KMS-11 (cell line): ENCODE measurements at regions not wholly inside any gene's neighbourhood (a gene's known extent, or its start where the extent isn't known, plus 50 kb on each side); places are given as distances from the start of the nearest gene placed in this dataset.

Experiments used
- H2AFZ ChIP-seq: fragments of 200-600 bp; sonication (generic); 2 replicates; pipeline ENCODE4 v1.6.1; 2016; ENCODE audit warnings: antibody characterized with exemption, mixed run types, low read depth
- H3K27ac ChIP-seq: fragments of 200-600 bp; sonication (generic); 2 replicates; pipeline ENCODE4 v1.6.1; 2016; ENCODE audit warnings: mild to moderate bottlenecking, mixed run types
- H3K27me3 ChIP-seq: fragments of 200-600 bp; sonication (generic); 2 replicates; pipeline ENCODE4 v1.6.1; 2017; ENCODE audit warnings: mild to moderate bottlenecking, low read depth, mixed run types, moderate library complexity; ENCODE audit not compliant: insufficient read depth
- H3K36me3 ChIP-seq: fragments of 200-600 bp; sonication (generic); 2 replicates; pipeline ENCODE4 v1.6.1; 2017; ENCODE audit warnings: mild to moderate bottlenecking, mixed run types; ENCODE audit not compliant: insufficient read depth
- H3K4me1 ChIP-seq: fragments of 200-600 bp; sonication (generic); 2 replicates; pipeline ENCODE4 v1.6.1; 2016; ENCODE audit warnings: mild to moderate bottlenecking, low read depth, mixed run types; ENCODE audit not compliant: poor library complexity, severe bottlenecking
- H3K4me2 ChIP-seq: fragments of 200-600 bp; sonication (generic); 2 replicates; pipeline ENCODE4 v1.7.0; 2016; ENCODE audit warnings: mild to moderate bottlenecking, mixed run types
- H3K4me3 ChIP-seq: fragments of 200-600 bp; sonication (generic); IDR thresholded peaks from 2 replicates; pipeline ENCODE4 v1.6.1; 2017; ENCODE audit warnings: low read depth, low read length, mixed read lengths; ENCODE audit not compliant: insufficient read depth
- H3K79me2 ChIP-seq: fragments of 200-600 bp; sonication (generic); 2 replicates; pipeline ENCODE4 v1.6.1; 2016; ENCODE audit warnings: low read depth, mixed run types; ENCODE audit not compliant: insufficient read depth
- H3K9ac ChIP-seq: fragments of 200-600 bp; sonication (generic); 2 replicates; pipeline ENCODE4 v1.6.1; 2016; ENCODE audit warnings: mild to moderate bottlenecking, mixed run types
- H4K20me1 ChIP-seq: fragments of 200-600 bp; sonication (generic); 2 replicates; pipeline ENCODE4 v1.6.1; 2016; ENCODE audit warnings: mild to moderate bottlenecking, mixed run types; ENCODE audit not compliant: insufficient read depth
- TF ChIP-seq, protein P1 (sequence below): fragments of 200-600 bp; sonication (generic); conservative IDR thresholded peaks from 2 replicates; pipeline ENCODE4 v1.6.1; 2017; ENCODE audit warnings: low read depth, mild to moderate bottlenecking, antibody characterized with exemption, low read length, moderate library complexity, mixed read lengths

DNA sequence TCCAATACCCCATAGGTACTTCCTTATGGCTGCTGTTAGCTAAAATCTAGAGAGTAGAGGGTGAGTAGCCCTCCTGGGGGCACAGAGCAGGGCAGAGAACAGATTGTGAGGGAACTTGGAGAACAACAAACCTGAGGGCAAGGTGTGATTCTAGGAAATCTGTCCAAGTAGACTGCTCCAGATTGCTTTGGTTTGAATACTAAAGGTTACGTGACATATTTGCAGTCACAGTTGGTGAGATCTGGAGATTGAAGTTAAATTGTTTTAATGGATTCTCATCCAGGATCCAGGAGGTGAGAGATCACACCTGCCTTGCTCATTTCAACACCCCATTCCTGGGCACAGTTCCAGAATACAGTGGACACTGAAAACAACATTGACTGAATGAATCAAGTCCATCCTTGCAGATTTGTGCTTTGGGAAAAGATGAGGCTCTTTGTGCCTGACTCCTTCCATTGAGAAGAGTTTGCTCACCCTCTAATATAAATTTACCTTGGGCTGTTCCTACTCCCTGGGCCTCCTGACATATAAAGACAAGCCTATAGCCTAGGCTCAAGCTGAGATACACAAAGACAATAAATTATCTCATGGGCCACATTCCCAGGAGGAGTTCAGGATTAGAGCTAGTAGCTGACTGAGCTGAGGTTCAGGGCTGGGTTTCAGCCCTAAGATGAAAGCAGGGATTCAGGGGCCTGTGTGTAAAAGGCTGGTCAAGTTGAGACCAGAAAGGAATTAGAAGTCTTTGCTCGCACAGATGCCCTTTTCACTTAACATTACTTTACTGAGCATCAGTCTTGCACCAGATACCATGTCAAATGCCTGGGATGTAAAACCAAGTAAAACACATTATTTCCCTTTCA lies 400.9 kb upstream of the MCTP2 start:
- TF ChIP-seq, protein P1, sequence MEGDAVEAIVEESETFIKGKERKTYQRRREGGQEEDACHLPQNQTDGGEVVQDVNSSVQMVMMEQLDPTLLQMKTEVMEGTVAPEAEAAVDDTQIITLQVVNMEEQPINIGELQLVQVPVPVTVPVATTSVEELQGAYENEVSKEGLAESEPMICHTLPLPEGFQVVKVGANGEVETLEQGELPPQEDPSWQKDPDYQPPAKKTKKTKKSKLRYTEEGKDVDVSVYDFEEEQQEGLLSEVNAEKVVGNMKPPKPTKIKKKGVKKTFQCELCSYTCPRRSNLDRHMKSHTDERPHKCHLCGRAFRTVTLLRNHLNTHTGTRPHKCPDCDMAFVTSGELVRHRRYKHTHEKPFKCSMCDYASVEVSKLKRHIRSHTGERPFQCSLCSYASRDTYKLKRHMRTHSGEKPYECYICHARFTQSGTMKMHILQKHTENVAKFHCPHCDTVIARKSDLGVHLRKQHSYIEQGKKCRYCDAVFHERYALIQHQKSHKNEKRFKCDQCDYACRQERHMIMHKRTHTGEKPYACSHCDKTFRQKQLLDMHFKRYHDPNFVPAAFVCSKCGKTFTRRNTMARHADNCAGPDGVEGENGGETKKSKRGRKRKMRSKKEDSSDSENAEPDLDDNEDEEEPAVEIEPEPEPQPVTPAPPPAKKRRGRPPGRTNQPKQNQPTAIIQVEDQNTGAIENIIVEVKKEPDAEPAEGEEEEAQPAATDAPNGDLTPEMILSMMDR, result no peak
- Histone ChIP-seq H3K27ac (no peak overlapping the region), H3K4me2 (no peak overlapping the region), H4K20me1 (no peaks in the 10 kb centered on the region), H2AFZ (no peak overlapping the region), H3K79me2 (no peaks in the 10 kb centered on the region), H3K27me3 (no peaks in the 10 kb centered on the region), H3K4me3 (no peak overlapping the region), H3K9ac (no peak overlapping the region), H3K4me1 (no peaks in the 10 kb centered on the region), H3K36me3 (no peaks in the 10 kb centered on the region)

DNA sequence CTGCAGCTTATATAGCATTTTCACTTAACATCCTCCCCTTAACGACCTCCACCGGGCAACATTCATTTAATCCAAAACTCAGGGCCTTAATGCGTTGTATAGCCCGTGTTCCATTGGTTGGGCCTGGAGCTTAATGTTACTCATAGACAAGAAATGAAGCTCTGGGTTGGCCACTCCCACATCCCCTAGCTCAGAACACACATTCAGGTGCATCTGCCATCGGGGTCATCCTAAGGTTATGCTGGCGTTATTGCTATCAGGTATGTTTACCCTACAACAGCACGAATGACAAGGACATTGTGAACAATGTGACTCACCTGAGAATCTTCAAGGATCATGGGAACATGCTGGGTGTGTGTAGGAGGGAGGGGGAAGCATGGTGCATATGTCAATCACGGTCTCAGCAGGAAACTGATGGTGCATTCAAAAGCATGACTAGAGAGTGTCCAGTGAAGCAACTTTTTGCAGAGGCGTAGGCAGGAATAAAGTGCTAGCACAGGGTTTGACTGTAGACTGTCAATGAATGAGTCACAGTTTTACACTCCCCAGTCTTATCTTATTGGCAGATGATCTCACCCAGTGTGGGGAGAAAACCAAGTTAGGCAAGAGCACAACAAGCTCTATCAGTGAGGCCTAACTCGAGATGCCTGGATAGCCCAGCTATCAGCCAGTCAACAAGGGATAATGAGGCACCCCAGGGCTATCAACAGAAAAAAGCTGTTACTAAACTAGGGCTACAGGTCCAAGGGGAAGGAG lies 402.1 kb upstream of the MCTP2 start:
- no peaks in the 10 kb centered on the region for H3K4me1 ChIP-seq
- H3K4me3 ChIP-seq, result no peak overlapping the region
- no peak overlapping the region for H3K4me2 ChIP-seq
- H3K79me2 ChIP-seq, result no peaks in the 10 kb centered on the region
- TF ChIP-seq, protein P1, result no peak
- no peak overlapping the region for H3K27ac ChIP-seq
- no peak overlapping the region for H2AFZ ChIP-seq
- no peak overlapping the region for H3K9ac ChIP-seq
- H3K36me3 ChIP-seq, result no peaks in the 10 kb centered on the region
- H4K20me1 ChIP-seq, result no peaks in the 10 kb centered on the region
- H3K27me3 ChIP-seq, result no peaks in the 10 kb centered on the region

DNA sequence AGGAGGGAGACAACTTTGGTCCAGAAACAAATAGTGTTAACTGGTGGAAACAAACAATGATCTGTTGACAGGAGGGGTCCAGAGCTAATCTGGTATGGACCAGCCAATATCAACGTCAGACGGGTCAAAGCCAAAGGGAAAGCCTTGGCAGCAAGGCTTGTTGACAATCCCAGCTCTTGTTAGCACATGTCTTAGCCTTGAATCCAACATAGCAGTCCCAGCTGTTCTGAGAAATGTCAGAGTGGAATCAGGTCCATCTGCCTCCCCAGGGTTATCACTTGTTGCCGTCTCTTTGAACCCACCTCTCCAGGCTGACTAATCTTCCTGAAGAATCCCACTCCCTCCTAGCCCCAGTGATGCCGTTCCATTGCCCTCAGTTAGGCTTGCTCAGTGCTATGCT lies 404.6 kb upstream of the MCTP2 start:
- TF ChIP-seq, protein P1, result no peak
- Histone ChIP-seq H3K4me2 (no peak overlapping the region), H2AFZ (no peak overlapping the region), H3K27me3 (no peaks in the 10 kb centered on the region), H3K36me3 (no peaks in the 10 kb centered on the region), H3K79me2 (no peaks in the 10 kb centered on the region), H3K4me1 (no peaks in the 10 kb centered on the region), H3K4me3 (no peak overlapping the region), H3K9ac (no peak overlapping the region), H4K20me1 (no peaks in the 10 kb centered on the region), H3K27ac (no peak overlapping the region)

DNA sequence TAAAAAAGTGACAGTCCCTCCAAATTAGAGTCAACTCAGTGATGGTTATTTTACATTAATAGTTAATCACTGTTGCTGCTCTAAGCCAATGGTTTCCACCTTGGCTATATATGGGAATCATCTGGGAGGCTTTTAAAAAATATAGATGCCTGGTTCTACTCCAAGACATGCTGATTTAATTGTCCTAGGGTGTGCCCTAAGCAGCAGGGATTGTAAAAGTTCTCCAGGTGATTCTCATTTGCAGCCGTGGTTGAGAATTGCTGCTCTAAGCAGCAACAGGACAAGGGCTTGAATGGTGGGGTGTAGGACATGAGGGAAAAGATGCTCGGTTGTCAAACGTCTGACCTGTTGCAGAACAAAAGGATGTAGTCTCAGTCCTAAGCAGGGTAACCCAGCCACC lies 405.1 kb upstream of the MCTP2 start:
- TF ChIP-seq, protein P1, result no peak
- H3K79me2 ChIP-seq, result no peaks in the 10 kb centered on the region
- H3K27ac ChIP-seq, result no peak overlapping the region
- H3K4me1 ChIP-seq, result no peaks in the 10 kb centered on the region
- no peaks in the 10 kb centered on the region for H3K36me3 ChIP-seq
- no peak overlapping the region for H2AFZ ChIP-seq
- no peaks in the 10 kb centered on the region for H3K27me3 ChIP-seq
- H3K4me2 ChIP-seq, result no peak overlapping the region
- no peak overlapping the region for H3K9ac ChIP-seq
- no peak overlapping the region for H3K4me3 ChIP-seq
- no peaks in the 10 kb centered on the region for H4K20me1 ChIP-seq
